WTC11 (cell line): ENCODE measurements at regions not wholly inside any gene's neighbourhood (a gene's known extent, or its start where the extent isn't known, plus 50 kb on each side); places are given as distances from the start of the nearest gene placed in this dataset.
A peak's percentile ranks its signal among the peaks of the same experiment; 100 is the strongest.

Experiments used
- ATAC-seq: fragments of 200-7000 bp; cut with Tn5 transposase; 2 replicates; pipeline ENCODE4 v1.10.0; 2021; ENCODE audit warnings: mild to moderate bottlenecking, moderate library complexity
- CTCF ChIA-PET: fragments of 300-600 bp; sonication (Branson Sonifier 250); formaldehyde crosslinking; loops from one replicate; lab custom pipeline; 2021; ENCODE audit warnings: antibody characterized with exemption; lab: Charles Lee
- POLR2A ChIA-PET: fragments of 350-600 bp; sonication (Branson Sonifier 250); formaldehyde crosslinking; loops from one replicate; lab custom pipeline; 2021; ENCODE audit warnings: antibody characterized with exemption; lab: Charles Lee
- DNase-seq: peaks from one replicate; pipeline ENCODE4 v3.0.0; 2021; ENCODE audit warnings: low spot score
- H3K27ac Mint-ChIP-seq: 2 replicates; pipeline ENCODE4 v1.8.0; 2021; ENCODE audit warnings: mixed read lengths
- H3K27me3 Mint-ChIP-seq: 2 replicates; pipeline ENCODE4 v1.8.0; 2021; ENCODE audit warnings: low read depth, mild to moderate bottlenecking, moderate library complexity, mixed read lengths
- H3K36me3 Mint-ChIP-seq: 2 replicates; pipeline ENCODE4 v1.8.0; 2021; ENCODE audit warnings: mixed read lengths
- H3K4me1 Mint-ChIP-seq: 2 replicates; pipeline ENCODE4 v1.8.0; 2022; ENCODE audit warnings: mixed read lengths
- H3K4me3 Mint-ChIP-seq: 2 replicates; pipeline ENCODE4 v1.8.0; 2021; ENCODE audit warnings: mild to moderate bottlenecking, moderate library complexity, mixed read lengths
- H3K9me3 Mint-ChIP-seq: 2 replicates; pipeline ENCODE4 v1.8.0; 2021; ENCODE audit warnings: mixed read lengths
- CREB1 ChIP-seq: sonication (generic); formaldehyde crosslinking; IDR thresholded peaks from 2 replicates; pipeline ENCODE4 v1.8.0; 2023; ENCODE audit warnings: mild to moderate bottlenecking, missing genetic modification reagents
- E2F5 ChIP-seq: sonication (generic); formaldehyde crosslinking; IDR thresholded peaks from 2 replicates; pipeline ENCODE4 v1.8.1; 2022; ENCODE audit warnings: mild to moderate bottlenecking, moderate library complexity, missing genetic modification reagents
- FOXJ3 ChIP-seq: sonication (generic); formaldehyde crosslinking; IDR thresholded peaks from 2 replicates; pipeline ENCODE4 v1.9.0; 2021; ENCODE audit warnings: missing genetic modification reagents, mild to moderate bottlenecking, borderline replicate concordance
- JUN ChIP-seq: sonication (generic); formaldehyde crosslinking; IDR thresholded peaks from 2 replicates; pipeline ENCODE4 v1.8.0; 2023; ENCODE audit warnings: mild to moderate bottlenecking, missing genetic modification reagents
- KAT7 ChIP-seq: sonication (generic); formaldehyde crosslinking; IDR thresholded peaks from 2 replicates; pipeline ENCODE4 v1.8.1; 2023; ENCODE audit warnings: missing genetic modification reagents, mild to moderate bottlenecking, borderline replicate concordance
- NFATC4 ChIP-seq: fragments of 250-450 bp; sonication (Bioruptor Pico); IDR thresholded peaks from 2 replicates; pipeline ENCODE4 v1.9.0; 2021; ENCODE audit warnings: mild to moderate bottlenecking
- NFE2L1 ChIP-seq: sonication (generic); formaldehyde crosslinking; IDR thresholded peaks from 2 replicates; pipeline ENCODE4 v1.8.1; 2023; ENCODE audit warnings: missing genetic modification reagents
- OVOL2 ChIP-seq: fragments of 250-450 bp; sonication (Bioruptor Pico); IDR thresholded peaks from 2 replicates; pipeline ENCODE4 v1.9.0; 2021; ENCODE audit warnings: mild to moderate bottlenecking, borderline replicate concordance
- TP53 ChIP-seq: sonication (generic); formaldehyde crosslinking; IDR thresholded peaks from 2 replicates; pipeline ENCODE4 v1.8.1; 2023; ENCODE audit warnings: mild to moderate bottlenecking, missing genetic modification reagents
- ZBTB21 ChIP-seq: sonication (generic); formaldehyde crosslinking; IDR thresholded peaks from 2 replicates; pipeline ENCODE4 v1.8.1; 2023; ENCODE audit warnings: mild to moderate bottlenecking, missing genetic modification reagents, borderline replicate concordance
- ZNF138 ChIP-seq: sonication (generic); formaldehyde crosslinking; conservative IDR thresholded peaks from 2 replicates; pipeline ENCODE4 v1.8.1; 2022; ENCODE audit warnings: mild to moderate bottlenecking, moderate library complexity, missing genetic modification reagents
- ZNF263 ChIP-seq: sonication (generic); formaldehyde crosslinking; IDR thresholded peaks from 2 replicates; pipeline ENCODE4 v1.8.1; 2022; ENCODE audit warnings: low read depth, mild to moderate bottlenecking, moderate library complexity, missing genetic modification reagents
- ZNF317 ChIP-seq: sonication (generic); formaldehyde crosslinking; IDR thresholded peaks from 2 replicates; pipeline ENCODE4 v1.8.1; 2023; ENCODE audit warnings: low read depth, mild to moderate bottlenecking, moderate library complexity, missing genetic modification reagents, borderline replicate concordance
- ZNF423 ChIP-seq: fragments of 250-450 bp; sonication (Bioruptor Pico); IDR thresholded peaks from 2 replicates; pipeline ENCODE4 v2.1.2; 2022; ENCODE audit warnings: mild to moderate bottlenecking, moderate library complexity
- TF ChIP-seq, protein P1 (sequence below): sonication (generic); formaldehyde crosslinking; IDR thresholded peaks from 2 replicates; pipeline ENCODE4 v1.8.0; 2022; ENCODE audit warnings: mild to moderate bottlenecking, missing genetic modification reagents
- TF ChIP-seq, protein P2 (sequence below): sonication (generic); formaldehyde crosslinking; IDR thresholded peaks from 2 replicates; pipeline ENCODE4 v1.8.0; 2022; ENCODE audit warnings: mild to moderate bottlenecking, missing genetic modification reagents
- TF ChIP-seq, protein P3 (sequence below): fragments of 250-450 bp; sonication (Bioruptor Pico); IDR thresholded peaks from 2 replicates; pipeline ENCODE4 v1.9.0; 2021; ENCODE audit warnings: mild to moderate bottlenecking, borderline replicate concordance
- TF ChIP-seq, protein P4 (sequence below): sonication (generic); formaldehyde crosslinking; IDR thresholded peaks from 2 replicates; pipeline ENCODE4 v1.8.1; 2022; ENCODE audit warnings: low read depth, missing genetic modification reagents, borderline replicate concordance
- TF ChIP-seq, protein P5 (sequence below): sonication (generic); formaldehyde crosslinking; IDR thresholded peaks from 2 replicates; pipeline ENCODE4 v1.8.0; 2022; ENCODE audit warnings: mild to moderate bottlenecking, missing genetic modification reagents
- TF ChIP-seq, protein P6 (sequence below): sonication (generic); formaldehyde crosslinking; conservative IDR thresholded peaks from 2 replicates; pipeline ENCODE4 v1.8.1; 2022; ENCODE audit warnings: mild to moderate bottlenecking, missing genetic modification reagents

DNA sequence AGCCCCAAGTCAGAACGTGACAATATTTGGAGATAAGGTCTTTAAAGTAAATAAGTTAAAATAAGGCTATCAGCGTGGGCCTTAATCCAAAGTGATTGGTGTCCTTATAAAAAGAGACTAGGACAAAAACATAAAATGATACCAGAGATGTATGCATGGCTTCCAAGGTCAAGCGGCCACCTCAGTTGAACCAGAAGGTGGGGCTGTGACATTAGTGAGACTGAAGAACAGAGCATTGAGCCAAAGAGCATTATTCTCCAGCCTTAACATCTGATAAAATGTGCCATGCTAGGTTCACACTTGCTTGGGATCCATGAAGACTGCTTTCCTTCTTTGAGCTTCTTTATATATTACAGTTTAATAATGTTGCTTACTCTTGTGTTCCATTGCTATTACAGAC is 554.6 kb downstream of the PLA2G4A start:
- Mint-ChIP-seq H3K4me3 (no peak overlapping the region), H3K9me3 (peaks cover 8% of the 10 kb centered on the region)
- peak; percentile 80 for ATAC-seq
- CTCF ChIA-PET, result interaction anchor here (0.7 to 1.0 kb wide), 4 partner anchors 13 to 30 kb away, joined by 3 to 4 read pairs (median 4); no protein-coding TSS in a partner anchor
- POLR2A ChIA-PET, result no interaction called here
- TF ChIP-seq ZNF317 (CRISPR knock-in tag) (no peak), ZNF263 (no peak), OVOL2 (CRISPR knock-in tag) (no peak), TP53 (CRISPR knock-in tag) (no peak), FOXJ3 (CRISPR knock-in tag) (no peak), NFE2L1 (no peak), JUN (CRISPR knock-in tag) (no peak), E2F5 (CRISPR knock-in tag) (no peak), ZNF138 (CRISPR knock-in tag) (no peak)
- TF ChIP-seq, protein P1, sequence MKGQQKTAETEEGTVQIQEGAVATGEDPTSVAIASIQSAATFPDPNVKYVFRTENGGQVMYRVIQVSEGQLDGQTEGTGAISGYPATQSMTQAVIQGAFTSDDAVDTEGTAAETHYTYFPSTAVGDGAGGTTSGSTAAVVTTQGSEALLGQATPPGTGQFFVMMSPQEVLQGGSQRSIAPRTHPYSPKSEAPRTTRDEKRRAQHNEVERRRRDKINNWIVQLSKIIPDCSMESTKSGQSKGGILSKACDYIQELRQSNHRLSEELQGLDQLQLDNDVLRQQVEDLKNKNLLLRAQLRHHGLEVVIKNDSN (CRISPR knock-in tag), result no peak
- TF ChIP-seq, protein P2, sequence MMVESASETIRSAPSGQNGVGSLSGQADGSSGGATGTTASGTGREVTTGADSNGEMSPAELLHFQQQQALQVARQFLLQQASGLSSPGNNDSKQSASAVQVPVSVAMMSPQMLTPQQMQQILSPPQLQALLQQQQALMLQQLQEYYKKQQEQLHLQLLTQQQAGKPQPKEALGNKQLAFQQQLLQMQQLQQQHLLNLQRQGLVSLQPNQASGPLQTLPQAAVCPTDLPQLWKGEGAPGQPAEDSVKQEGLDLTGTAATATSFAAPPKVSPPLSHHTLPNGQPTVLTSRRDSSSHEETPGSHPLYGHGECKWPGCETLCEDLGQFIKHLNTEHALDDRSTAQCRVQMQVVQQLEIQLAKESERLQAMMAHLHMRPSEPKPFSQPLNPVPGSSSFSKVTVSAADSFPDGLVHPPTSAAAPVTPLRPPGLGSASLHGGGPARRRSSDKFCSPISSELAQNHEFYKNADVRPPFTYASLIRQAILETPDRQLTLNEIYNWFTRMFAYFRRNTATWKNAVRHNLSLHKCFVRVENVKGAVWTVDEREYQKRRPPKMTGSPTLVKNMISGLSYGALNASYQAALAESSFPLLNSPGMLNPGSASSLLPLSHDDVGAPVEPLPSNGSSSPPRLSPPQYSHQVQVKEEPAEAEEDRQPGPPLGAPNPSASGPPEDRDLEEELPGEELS (CRISPR knock-in tag), result no peak
- TF ChIP-seq, protein P3, sequence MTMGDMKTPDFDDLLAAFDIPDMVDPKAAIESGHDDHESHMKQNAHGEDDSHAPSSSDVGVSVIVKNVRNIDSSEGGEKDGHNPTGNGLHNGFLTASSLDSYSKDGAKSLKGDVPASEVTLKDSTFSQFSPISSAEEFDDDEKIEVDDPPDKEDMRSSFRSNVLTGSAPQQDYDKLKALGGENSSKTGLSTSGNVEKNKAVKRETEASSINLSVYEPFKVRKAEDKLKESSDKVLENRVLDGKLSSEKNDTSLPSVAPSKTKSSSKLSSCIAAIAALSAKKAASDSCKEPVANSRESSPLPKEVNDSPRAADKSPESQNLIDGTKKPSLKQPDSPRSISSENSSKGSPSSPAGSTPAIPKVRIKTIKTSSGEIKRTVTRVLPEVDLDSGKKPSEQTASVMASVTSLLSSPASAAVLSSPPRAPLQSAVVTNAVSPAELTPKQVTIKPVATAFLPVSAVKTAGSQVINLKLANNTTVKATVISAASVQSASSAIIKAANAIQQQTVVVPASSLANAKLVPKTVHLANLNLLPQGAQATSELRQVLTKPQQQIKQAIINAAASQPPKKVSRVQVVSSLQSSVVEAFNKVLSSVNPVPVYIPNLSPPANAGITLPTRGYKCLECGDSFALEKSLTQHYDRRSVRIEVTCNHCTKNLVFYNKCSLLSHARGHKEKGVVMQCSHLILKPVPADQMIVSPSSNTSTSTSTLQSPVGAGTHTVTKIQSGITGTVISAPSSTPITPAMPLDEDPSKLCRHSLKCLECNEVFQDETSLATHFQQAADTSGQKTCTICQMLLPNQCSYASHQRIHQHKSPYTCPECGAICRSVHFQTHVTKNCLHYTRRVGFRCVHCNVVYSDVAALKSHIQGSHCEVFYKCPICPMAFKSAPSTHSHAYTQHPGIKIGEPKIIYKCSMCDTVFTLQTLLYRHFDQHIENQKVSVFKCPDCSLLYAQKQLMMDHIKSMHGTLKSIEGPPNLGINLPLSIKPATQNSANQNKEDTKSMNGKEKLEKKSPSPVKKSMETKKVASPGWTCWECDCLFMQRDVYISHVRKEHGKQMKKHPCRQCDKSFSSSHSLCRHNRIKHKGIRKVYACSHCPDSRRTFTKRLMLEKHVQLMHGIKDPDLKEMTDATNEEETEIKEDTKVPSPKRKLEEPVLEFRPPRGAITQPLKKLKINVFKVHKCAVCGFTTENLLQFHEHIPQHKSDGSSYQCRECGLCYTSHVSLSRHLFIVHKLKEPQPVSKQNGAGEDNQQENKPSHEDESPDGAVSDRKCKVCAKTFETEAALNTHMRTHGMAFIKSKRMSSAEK (CRISPR knock-in tag), result no peak
- TF ChIP-seq, all 79 proteins: peak for 0
- Mint-ChIP-seq H3K4me1 (peaks cover 14% of the 10 kb centered on the region), H3K27ac (no peak overlapping the region), H3K27me3 (no peaks in the 10 kb centered on the region), H3K36me3 (no peaks in the 10 kb centered on the region)
- peak; percentile 17 for DNase-seq

DNA sequence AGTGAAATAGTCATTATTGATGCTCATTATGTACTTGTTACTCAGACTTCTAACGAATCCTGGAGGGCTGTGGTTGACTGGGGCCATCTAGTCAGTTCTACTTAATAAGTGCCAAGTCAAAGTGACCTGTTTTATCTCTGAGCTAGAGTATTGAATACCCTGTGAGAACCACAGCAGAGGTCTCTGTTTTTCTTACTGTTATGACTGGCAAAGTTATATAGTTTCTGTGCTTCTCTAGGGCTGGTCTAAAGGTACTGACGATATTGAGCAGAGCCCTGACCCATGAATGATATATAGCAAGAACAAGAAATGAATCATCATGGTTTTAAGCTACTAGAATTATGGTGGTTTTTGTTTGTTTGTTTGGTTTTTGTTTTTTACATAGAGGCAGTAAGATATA is 555.8 kb downstream of the PLA2G4A start:
- CTCF ChIA-PET, result no interaction called here

GRCh38 chr1:187390215-187390818 is 561.6 kb downstream of the PLA2G4A start:
- POLR2A ChIA-PET, result no interaction called here
- H3K27ac Mint-ChIP-seq, result no peak overlapping the region
- TF ChIP-seq NFATC4 (no peak), E2F5 (CRISPR knock-in tag) (no peak), ZBTB21 (CRISPR knock-in tag) (no peak), ZNF423 (no peak), KAT7 (CRISPR knock-in tag) (no peak)
- TF ChIP-seq, protein P4, sequence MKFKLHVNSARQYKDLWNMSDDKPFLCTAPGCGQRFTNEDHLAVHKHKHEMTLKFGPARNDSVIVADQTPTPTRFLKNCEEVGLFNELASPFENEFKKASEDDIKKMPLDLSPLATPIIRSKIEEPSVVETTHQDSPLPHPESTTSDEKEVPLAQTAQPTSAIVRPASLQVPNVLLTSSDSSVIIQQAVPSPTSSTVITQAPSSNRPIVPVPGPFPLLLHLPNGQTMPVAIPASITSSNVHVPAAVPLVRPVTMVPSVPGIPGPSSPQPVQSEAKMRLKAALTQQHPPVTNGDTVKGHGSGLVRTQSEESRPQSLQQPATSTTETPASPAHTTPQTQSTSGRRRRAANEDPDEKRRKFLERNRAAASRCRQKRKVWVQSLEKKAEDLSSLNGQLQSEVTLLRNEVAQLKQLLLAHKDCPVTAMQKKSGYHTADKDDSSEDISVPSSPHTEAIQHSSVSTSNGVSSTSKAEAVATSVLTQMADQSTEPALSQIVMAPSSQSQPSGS (CRISPR knock-in tag), result no peak
- TF ChIP-seq, protein P5, sequence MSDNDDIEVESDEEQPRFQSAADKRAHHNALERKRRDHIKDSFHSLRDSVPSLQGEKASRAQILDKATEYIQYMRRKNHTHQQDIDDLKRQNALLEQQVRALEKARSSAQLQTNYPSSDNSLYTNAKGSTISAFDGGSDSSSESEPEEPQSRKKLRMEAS, result no peak
- TF ChIP-seq, protein P6, sequence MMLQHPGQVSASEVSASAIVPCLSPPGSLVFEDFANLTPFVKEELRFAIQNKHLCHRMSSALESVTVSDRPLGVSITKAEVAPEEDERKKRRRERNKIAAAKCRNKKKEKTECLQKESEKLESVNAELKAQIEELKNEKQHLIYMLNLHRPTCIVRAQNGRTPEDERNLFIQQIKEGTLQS (CRISPR knock-in tag), result no peak

More for the DNA sequence above, 555.8 kb downstream of the PLA2G4A start:
- Mint-ChIP-seq H3K9me3 (peaks cover 8% of the 10 kb centered on the region), H3K36me3 (no peaks in the 10 kb centered on the region), H3K27me3 (no peaks in the 10 kb centered on the region), H3K4me3 (no peak overlapping the region), H3K4me1 (peaks cover 5% of the 10 kb centered on the region), H3K27ac (no peak overlapping the region)
- no peak for TF ChIP-seq CREB1
- POLR2A ChIA-PET, result interaction anchor here (0.6 kb wide), 2 partner anchors 429 to 1049 kb away, joined by 3 read pairs; no protein-coding TSS in a partner anchor
- DNase-seq (no peak), ATAC-seq (no peak)

More at GRCh38 chr1:187390215-187390818, 561.6 kb downstream of the PLA2G4A start:
- Mint-ChIP-seq H3K9me3 (no peaks in the 10 kb centered on the region), H3K27me3 (no peaks in the 10 kb centered on the region), H3K4me3 (no peak overlapping the region), H3K4me1 (peaks cover 13% of the 10 kb centered on the region), H3K36me3 (no peaks in the 10 kb centered on the region)
- CTCF ChIA-PET, result interaction anchor here (0.6 kb wide), 1 partner anchor 741 kb away, joined by 3 read pairs; no protein-coding TSS in a partner anchor
- DNase-seq, result no peak
- peak; percentile 84 for ATAC-seq
